ENCODE measurements at regions not wholly inside any gene's neighbourhood (a gene's known extent, or its start where the extent isn't known, plus 50 kb on each side); places are given as distances from the start of the nearest gene placed in this dataset.
"Not testable (repeated sequence)": the region's sequence is repeated elsewhere in the genome, so short reads cannot be mapped to it uniquely, and the experiment has no call there.

DNA sequence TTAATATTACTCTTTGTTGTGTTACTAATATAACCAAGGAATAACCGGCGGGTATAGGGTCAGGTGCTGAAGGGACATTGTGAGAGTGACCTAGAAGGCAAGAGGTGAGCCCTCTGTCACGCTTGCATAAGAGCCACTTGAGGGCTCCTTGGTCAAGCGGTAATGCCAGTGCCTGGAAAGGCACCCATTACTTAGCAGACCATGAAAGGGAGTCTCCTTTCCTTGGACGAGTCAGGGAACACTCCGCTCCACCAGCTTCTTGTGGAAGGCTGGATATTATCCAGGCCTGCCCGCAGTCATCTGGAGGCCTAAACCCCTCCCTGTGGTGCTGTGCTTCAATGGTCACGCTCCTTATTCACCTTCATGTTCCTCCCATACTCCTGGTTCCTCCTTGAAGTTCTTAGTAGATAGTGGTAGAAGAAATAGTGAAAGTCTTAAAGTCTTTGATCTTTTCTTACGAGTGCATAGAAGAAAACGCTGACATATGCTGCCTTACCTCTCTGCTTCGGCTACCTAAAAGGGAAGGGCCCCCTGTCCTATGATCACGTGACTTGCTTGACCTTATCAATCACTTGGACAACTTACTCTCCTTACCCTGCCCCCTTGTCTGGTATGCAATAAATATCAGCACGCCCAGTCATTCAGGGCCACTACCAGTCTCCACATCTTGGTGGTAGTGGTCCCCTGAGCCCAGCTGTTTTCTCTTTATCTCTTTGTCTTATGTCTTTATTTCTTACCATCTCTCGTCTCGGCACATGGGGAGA lies 59.6 kb upstream of the DMRTB1 start:
- not testable (repeated sequence) for DNase-seq

DNA sequence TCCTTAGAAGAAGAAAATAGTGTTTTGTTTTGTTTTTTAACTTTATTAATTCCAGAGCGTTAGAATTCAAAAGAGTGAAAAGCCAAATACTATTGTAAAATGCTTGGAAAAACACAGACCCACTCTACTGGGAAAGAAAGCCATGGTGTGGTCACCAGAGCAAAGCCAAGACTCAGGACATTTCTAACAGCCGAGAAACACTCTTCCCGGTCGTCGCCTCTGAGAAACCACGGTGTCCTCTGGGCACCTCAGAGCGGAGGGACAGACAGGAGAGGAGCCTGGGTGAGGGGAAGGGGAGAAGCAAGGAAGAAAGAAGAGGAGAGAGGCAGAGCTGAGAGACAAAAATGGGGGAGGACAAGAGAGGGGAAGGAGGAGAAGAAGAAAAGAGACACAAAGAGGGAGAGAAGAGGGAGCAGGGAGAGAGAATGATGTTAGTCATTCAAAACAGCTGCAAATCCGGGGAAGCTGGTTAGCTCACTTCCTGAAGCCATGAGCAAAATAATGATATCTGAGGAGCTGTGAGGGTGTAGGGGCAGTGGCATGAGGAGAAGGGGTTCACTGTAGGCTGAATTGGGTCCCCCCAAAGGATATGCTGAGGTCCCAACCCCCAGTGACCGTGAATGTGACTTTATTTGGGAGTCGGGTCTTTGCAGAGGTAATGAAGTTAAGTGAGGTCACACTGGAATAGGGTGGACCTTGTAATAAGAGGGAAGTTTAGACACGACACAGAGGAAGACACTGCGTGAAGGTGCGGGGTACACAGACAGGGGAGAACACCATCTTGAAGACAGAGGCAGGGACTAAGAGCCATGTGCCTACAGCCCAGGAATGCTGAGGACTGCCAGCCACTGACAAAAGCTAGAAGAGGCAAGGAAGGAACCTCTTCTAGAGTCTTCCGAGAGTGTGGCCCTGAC lies 58.2 kb upstream of the DMRTB1 start:
- no peak for DNase-seq

DNA sequence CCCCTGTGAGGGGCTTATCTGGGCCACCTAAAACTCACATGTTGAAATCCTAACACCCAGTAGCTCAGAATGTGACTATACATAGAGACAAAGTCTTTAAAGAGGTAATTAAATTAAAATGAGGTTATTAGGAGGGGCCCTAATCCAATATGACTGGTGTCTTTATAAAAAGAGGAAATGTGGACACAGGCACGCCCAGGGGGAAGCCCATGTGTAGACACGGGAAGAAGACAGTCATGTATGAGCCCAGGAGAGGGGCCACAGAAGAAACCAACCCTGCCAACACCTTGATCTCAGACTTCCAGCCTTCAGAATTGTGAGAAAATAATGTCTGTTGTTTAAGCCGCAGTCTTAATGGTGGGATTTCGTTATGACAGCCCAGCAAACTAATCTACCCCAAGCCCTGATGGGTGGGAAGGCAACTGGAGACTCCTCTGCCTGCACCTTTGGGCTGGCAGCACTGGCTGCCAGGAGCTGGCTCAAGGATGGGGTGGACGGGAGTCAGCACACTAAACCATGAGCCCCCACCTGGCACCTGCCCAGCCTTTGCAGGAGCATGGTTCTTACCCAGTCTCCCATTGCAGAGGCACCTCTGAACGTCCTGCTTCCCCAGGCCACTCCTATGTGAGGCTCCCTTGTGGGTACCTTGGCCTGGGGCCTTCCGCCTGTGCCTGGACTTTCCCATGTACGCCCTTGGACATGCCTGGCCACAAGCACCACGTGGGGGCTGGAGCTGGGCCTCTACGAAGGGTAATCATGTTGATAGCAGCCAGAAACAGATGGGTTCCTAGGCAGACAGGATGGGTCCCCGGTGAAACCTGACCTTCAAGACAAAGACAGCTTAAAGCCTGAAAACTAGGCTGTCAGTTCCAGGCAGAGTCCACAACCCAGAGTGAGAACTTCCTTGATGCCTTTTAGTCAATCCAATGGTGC lies 57.1 kb upstream of the DMRTB1 start:
- no peak for DNase-seq

DNA sequence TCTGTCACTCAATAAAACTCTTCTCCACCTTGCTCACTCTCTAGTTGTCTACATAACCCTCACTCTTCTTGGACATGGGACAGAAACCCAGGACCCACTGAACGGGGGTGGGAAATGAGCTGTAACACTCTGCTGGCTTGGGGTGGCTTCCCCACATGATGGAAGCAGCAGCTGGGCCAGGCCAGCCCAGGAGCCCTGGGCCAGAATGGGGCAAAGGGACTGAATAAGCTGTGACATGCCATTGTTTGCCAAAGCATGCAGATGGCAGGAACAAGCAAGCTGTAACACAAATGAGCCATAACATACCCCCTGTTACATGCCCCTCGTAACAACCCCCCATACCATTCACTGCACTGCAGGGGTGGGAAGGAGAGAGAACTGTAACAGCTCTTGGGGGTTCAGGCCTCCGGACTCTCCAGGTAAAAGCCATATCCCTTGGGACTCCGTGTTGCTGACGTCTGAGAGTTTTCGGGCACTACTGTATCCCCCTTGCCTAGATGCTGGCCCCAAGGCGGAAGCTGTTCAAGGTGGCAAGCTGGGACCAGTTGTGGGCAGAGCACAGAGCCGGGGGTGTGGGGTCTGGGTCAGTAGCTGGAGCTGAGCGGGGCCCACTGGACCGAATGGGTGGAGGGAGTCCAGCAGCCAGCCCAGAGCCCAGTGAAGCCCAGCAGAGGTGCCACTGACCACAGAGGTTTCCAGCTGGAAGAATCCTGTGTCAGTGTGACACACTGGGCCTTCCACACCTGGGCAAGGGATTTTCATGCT lies 56.1 kb upstream of the DMRTB1 start:
- no peak for DNase-seq

DNA sequence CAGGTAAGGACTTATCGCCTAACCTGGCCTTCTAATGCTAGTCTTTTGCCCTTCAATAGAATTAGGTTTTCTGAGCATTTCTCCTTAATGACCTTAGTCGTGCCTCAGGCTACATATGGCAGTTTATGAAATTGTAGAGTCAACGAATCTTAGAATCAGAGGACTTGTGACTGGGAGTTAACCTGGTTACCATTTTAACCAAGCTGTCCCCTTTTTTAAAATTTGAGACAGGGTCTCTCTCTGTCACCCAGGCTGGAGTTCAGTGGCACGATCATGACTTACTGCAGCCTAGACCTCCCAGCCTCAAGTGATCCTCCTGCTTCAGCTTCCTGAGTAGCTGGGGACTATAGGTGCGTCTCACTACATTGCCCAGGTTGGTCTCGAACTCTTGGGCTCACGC lies 53.5 kb upstream of the DMRTB1 start:
- DNase-seq = no peak

DNA sequence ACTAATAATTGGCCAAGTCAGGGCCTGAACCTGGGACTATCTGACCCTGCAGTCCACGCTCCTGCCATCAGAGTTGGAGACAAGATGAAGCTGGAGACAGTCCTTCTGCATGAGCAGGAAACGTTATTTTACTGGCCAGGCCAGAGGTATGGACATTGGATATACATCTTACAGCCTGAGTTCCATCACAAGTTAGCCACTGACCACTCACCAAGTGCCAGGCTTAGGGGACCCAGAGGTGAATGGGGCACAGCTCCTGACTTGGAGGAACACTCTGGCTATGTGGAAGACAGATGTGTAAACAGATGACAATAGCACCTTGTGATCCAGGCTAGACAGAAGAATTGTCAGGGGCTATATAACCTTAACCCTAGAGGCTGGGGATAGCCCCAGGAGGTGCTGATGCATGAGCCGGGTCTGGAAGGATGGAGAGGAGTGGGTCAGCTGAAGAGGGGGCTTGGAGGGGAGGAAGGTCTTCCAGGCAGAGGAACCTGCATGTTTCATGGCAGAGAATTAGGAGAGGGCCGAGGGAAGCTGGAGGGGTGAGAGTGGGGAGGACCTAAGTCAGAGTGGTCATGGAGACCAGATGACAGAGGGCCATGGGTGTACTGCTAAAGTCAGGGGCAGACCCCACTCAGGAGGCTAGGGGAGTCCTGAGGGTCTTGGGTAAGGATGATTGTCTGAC lies 52.5 kb upstream of the DMRTB1 start:
- DNase-seq = no peak

DNA sequence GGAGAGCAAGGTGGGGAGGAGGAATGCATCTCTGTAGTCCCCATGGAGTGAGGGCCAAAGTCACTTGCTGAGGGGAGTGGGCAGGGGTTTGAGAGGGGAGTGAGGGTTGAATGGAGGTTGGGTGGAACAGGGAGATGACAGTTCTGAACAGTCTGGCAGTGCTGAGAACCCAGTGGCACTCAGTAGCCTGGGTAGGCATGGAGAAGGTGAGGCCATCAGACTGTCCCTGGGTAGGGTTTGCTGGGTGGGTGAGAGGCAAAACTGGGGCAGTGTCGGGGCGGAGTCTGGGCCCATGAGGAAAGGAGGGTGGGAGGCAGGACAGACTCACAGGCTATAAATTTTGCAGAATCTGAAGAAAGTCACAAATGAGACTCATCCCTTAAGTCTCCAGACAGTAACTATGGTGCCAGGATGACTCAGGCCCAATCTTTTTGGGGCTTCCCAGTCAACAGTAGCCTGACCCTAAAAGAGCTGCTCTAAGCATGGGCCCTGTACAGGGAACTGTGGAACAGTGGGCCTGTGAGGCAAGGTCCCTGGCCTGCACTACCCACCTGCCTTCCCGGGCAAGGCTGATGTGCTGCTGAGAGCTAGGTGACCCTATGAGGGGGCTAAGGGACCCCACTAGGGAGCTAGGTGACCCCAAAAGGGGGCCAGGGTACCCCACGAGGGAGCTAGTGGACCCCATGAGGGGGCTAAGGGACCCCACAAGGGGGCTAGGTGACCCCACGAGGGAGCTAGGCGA lies 51.0 kb upstream of the DMRTB1 start:
- no peak for DNase-seq

DNA sequence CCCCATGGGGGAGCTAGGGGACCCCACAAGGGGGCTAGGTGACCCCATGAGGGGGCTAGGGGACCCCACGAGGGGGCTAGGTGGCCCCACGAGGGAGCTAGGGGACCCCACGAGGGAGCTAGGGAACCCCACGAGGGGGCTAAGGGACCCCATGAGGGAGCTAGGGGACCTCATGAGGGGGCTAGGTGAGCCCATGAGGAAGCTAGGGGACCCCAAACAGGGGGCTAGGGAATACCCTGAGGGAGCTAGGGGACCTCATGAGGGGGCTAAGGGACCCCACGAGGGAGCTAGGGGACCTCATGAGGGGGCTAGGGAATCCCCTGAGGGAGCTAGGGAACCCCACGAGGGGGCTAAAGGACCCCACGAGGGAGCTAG lies 50.5 kb upstream of the DMRTB1 start:
- DNase-seq = no peak

DNA sequence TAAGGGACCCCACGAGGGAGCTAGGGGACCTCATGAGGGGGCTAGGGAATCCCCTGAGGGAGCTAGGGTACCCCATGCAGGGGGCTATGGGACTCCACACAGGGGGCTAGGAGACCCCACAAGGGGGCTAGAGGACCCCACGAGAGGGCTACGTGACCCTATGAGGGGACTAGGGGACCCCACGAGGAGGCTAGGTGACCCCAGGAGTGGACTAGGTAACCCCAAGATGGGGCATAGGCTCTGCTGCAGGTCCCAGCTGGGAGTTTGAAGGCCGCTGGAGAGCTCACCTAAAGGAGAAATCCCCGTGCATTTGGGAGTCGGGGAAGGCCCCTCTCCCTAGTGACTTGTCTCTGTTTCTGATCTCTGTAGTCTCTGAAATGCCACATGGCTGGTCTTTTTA lies 50.0 kb upstream of the DMRTB1 start:
- no peak for DNase-seq

Measured in NCI-H1092 (cell line).